ENCODE measurements at regions not wholly inside any gene's neighbourhood (a gene's known extent, or its start where the extent isn't known, plus 50 kb on each side); places are given as distances from the start of the nearest gene placed in this dataset.

DNA sequence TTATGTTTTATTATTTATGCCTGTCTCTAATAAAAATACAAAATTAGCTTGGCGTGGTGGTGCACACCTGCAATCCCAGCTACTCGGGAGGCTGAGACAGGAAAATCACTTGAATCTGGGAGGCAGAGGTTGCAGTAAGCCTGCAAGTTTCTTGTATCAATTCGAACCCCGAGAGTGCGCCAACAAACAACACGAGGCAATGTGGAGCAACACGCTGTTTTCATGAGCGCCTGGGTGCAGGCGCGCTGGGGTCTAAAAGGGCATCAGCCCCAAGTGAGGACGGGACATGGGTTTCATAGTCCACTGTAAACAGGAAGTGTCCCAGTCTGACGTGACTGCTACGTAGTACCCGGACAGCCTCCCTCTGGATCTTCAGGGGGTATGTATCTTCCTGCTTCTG is 1634.6 kb upstream of the AGA start:
- Histone ChIP-seq H3K36me3 (ENCODE audit: control insufficient read depth, insufficient read depth, low read length) (no peaks in the 10 kb centered on the region), H3K27me3 (replicated peaks; ENCODE audit: control insufficient read depth, insufficient read depth, low read length) (no peaks in the 10 kb centered on the region), H3K4me3 (replicated peaks; ENCODE audit: low read depth, low read length) (no peak overlapping the region)
- no peak for DNase-seq (ENCODE audit: extremely low read depth, insufficient read length)
- TF ChIP-seq, protein P1, sequence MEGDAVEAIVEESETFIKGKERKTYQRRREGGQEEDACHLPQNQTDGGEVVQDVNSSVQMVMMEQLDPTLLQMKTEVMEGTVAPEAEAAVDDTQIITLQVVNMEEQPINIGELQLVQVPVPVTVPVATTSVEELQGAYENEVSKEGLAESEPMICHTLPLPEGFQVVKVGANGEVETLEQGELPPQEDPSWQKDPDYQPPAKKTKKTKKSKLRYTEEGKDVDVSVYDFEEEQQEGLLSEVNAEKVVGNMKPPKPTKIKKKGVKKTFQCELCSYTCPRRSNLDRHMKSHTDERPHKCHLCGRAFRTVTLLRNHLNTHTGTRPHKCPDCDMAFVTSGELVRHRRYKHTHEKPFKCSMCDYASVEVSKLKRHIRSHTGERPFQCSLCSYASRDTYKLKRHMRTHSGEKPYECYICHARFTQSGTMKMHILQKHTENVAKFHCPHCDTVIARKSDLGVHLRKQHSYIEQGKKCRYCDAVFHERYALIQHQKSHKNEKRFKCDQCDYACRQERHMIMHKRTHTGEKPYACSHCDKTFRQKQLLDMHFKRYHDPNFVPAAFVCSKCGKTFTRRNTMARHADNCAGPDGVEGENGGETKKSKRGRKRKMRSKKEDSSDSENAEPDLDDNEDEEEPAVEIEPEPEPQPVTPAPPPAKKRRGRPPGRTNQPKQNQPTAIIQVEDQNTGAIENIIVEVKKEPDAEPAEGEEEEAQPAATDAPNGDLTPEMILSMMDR (IDR thresholded peaks at IDR 0.05; ENCODE audit: insufficient read depth, low read length, poor library complexity, severe bottlenecking), result no peak

DNA sequence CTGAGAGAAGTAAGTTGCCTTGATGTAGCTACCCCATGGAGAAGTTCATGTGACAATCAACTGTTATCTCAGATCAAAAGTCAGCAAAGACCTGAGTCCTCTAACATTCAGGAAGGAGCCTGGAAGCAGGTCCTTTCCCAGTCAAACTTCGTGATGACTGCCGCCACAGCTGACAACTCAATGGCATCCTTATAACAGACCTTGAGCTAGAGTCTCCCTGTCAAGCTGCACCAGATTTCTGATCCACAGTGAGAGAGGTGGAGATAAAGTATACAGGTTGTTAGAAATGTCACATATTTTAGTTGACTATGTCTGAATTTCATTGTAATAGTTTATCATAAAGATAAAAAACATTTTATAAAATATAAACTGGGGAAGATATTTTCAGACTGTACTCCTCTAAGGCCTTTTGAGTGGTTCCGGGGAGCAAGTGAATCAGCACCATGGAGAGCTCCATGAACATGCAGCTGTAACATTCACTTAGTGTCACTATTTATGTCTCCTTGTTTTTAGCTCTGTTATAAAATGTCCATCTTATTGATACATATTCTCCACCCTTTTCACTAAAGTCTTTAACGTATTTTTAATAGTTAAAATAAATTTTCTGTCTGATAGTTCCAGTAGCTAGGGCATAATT is 1653.5 kb upstream of the AGA start:
- DNase-seq (ENCODE audit: extremely low read depth, insufficient read length), result no peak
- H3K36me3 ChIP-seq (ENCODE audit: control insufficient read depth, insufficient read depth, low read length), result no peaks in the 10 kb centered on the region
- TF ChIP-seq, protein P1 (IDR thresholded peaks at IDR 0.05; ENCODE audit: insufficient read depth, low read length, poor library complexity, severe bottlenecking), result no peak
- H3K27me3 ChIP-seq (replicated peaks; ENCODE audit: control insufficient read depth, insufficient read depth, low read length), result no peaks in the 10 kb centered on the region
- no peak overlapping the region for H3K4me3 ChIP-seq (replicated peaks; ENCODE audit: low read depth, low read length)

DNA sequence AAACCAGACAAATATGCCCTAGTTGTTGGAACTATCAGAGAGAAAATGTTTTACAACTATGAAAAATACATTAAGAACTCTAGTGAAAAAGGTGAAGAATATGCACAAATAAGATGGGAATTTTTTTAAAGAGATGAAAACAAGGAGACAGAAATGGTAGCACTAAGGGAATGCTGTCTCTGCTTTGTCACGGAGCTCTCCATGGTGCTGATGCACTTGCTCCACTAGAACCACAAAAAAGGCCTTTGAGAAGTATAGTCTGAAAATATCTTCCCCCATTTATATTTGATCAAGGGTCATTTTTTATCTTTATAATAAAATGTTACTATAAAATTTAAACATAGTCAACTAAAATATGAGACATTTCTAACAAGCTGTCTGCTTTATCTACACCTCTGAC is 1655.5 kb upstream of the AGA start:
- no peak overlapping the region for H3K4me3 ChIP-seq (replicated peaks; ENCODE audit: low read depth, low read length)
- H3K36me3 ChIP-seq (ENCODE audit: control insufficient read depth, insufficient read depth, low read length), result no peaks in the 10 kb centered on the region
- no peaks in the 10 kb centered on the region for H3K27me3 ChIP-seq (replicated peaks; ENCODE audit: control insufficient read depth, insufficient read depth, low read length)
- TF ChIP-seq, protein P1 (IDR thresholded peaks at IDR 0.05; ENCODE audit: insufficient read depth, low read length, poor library complexity, severe bottlenecking), result no peak
- no peak for DNase-seq (ENCODE audit: extremely low read depth, insufficient read length)

DNA sequence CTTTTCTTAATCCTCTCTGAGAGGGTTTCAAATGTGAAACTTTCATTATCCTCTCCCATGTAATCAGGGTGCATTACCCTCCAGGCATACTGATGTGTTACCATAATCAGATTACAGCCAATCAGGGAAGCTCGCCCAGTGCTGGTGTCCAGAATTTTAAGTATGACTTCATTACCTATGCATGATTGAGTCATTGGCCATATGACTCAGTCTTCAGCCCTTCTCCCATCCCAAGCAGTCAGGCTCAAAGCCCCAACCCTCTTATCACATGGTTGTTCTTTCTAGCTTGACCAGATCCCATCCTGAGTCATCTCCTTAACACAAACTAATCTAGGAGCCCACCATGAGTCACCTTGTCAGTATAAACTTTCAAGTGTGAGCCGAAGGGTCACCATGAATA is 1668.1 kb upstream of the AGA start:
- no peaks in the 10 kb centered on the region for H3K27me3 ChIP-seq (replicated peaks; ENCODE audit: control insufficient read depth, insufficient read depth, low read length)
- TF ChIP-seq, protein P1 (IDR thresholded peaks at IDR 0.05; ENCODE audit: insufficient read depth, low read length, poor library complexity, severe bottlenecking), result no peak
- no peak for DNase-seq (ENCODE audit: extremely low read depth, insufficient read length)
- no peak overlapping the region for H3K4me3 ChIP-seq (replicated peaks; ENCODE audit: low read depth, low read length)
- H3K36me3 ChIP-seq (ENCODE audit: control insufficient read depth, insufficient read depth, low read length), result no peaks in the 10 kb centered on the region

DNA sequence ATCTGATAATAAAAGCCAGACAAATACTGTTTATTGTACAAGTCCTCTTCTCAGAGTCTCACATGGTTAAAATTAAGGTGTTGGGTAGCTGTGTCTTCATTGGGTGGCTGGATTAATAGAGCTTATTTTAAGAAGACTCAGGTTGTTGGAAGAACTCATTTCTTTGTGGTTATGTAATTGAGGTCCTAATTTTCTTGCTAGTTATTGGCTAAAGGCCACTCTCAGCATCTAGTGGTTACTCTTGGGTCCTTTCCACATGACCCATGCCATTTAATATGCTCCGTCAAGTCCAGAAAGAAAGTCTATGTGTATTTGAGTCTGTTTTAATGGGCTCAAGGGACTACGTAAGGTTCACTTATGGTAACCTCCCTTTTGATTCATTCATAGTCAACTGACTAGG is 1668.6 kb upstream of the AGA start:
- Histone ChIP-seq H3K4me3 (replicated peaks; ENCODE audit: low read depth, low read length) (no peak overlapping the region), H3K27me3 (replicated peaks; ENCODE audit: control insufficient read depth, insufficient read depth, low read length) (no peaks in the 10 kb centered on the region), H3K36me3 (ENCODE audit: control insufficient read depth, insufficient read depth, low read length) (no peaks in the 10 kb centered on the region)
- DNase-seq (ENCODE audit: extremely low read depth, insufficient read length), result no peak
- TF ChIP-seq, protein P1 (IDR thresholded peaks at IDR 0.05; ENCODE audit: insufficient read depth, low read length, poor library complexity, severe bottlenecking), result no peak
